Neuron (in vitro differentiated cells): ENCODE measurements at regions not wholly inside any gene's neighbourhood (a gene's known extent, or its start where the extent isn't known, plus 50 kb on each side); places are given as distances from the start of the nearest gene placed in this dataset.

Experiments used
- H2AFZ ChIP-seq: one replicate; pipeline ENCODE4 v1.6.1; 2013; ENCODE audit warnings: low read depth, mild to moderate bottlenecking, inconsistent platforms, low read length, moderate library complexity
- H3K27me3 ChIP-seq: one replicate; pipeline ENCODE4 v1.6.1; 2013; ENCODE audit warnings: low read length; ENCODE audit not compliant: insufficient read depth
- H3K36me3 ChIP-seq: one replicate; pipeline ENCODE4 v1.6.1; 2013; ENCODE audit warnings: low read length; ENCODE audit not compliant: insufficient read depth
- H3K4me1 ChIP-seq: one replicate; pipeline ENCODE4 v1.6.1; 2013; ENCODE audit warnings: low read length; ENCODE audit not compliant: insufficient read depth
- H3K4me3 ChIP-seq: 2 replicates; pipeline ENCODE4 v1.5.1; 2013; ENCODE audit warnings: mild to moderate bottlenecking, low read length, moderate library complexity
- H3K9me3 ChIP-seq: one replicate; pipeline ENCODE4 v1.6.1; 2013; ENCODE audit warnings: low read length

DNA sequence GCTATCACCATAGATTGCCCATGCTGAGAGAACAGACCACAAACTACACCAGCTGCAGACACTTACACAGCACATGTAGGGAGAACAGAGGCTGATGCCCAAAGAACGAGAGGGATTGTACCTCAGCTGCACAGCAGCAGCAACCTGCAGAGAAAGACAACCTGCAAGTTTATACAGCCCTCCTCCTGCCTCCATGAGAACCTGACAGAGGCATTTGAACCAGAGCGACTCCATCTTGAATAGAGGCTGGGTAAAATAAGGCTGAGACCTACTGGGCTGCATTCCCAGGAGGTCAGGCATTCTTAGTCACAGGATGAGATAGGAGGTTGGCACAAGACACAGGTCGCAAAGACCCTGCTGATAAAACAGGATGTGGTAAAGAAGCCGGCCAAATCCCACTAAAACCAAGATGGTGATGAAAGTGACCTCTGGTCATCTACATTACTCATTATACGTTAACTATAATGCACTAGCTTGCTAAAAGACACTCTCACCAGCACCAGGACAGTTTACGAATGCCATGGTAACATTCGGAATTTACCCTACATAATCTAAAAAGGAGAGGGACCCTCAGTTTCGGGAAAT, 262.4 kb upstream of the HMGA2 start:
- Histone ChIP-seq H3K9me3 (no peaks in the 10 kb centered on the region), H3K4me1 (peaks cover 11% of the 10 kb centered on the region), H3K36me3 (no peaks in the 10 kb centered on the region), H3K4me3 (no peak overlapping the region), H3K27me3 (no peaks in the 10 kb centered on the region), H2AFZ (no peak overlapping the region)

DNA sequence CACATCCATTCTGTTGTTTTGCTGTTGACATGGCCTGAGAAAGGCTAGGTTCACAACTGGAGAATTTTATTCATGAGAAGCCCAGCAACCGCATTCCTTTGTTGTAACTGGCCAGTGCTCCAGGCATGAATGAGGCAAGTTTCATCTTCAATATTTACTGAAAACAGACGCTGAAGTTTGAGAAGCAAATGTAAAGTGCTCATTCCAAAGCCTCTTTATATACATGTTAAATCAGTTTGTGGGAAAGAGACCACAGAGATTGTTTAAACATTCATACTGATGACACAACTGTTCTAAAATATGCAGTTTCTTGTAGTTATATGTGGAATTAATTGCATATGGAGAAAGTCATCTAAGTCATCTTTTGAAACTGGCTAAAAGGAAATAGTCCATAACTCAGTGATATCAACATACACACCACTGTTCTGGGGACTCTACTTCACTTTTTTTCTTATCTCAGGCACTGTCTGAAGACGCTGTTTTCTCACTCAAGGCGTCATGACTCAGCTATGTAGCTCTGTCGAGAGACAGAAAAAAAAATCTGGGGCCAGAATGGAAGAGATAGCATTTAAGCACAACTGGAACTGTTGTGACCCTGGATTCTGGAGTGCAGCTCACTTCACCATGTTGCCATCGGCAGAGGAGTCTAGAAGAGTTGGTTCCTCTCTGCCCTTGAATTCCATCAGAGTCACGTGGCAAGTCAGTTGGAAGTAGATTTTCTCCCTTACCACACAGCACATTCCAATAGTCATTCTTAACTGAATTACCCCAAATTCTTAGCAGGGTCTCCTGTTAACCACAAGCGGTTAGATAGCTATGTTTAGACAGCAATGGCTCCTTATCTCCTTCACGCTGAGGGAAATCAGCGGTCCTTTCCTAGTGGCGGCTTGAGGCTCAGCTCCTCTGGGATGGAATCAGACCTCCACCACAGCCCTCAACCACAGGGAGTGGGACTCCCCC, 258.4 kb upstream of the HMGA2 start:
- Histone ChIP-seq H2AFZ (no peak overlapping the region), H3K4me3 (no peak overlapping the region), H3K27me3 (no peaks in the 10 kb centered on the region), H3K36me3 (no peaks in the 10 kb centered on the region), H3K9me3 (no peaks in the 10 kb centered on the region), H3K4me1 (peaks cover 11% of the 10 kb centered on the region)

DNA sequence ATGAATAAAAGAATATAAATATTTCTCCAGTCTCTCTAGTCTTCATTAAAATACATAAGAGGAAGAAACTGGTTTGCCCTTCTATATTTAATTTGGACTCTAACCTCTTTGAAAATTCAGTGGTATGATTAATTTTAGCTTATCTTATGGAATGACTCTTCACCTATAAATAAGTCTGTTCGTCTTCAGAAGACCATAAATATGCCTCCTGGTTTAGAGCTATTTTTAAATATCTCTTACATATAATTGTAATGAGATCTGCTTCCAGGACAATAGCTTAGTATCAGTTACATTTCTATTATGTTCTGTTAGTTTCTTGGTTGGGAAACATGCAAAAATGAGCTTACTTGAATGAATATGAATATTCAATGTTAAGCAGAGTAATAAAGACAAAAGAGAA, 257.5 kb upstream of the HMGA2 start:
- Histone ChIP-seq H3K27me3 (no peaks in the 10 kb centered on the region), H3K36me3 (no peaks in the 10 kb centered on the region), H2AFZ (no peak overlapping the region), H3K9me3 (no peaks in the 10 kb centered on the region), H3K4me1 (peaks cover 11% of the 10 kb centered on the region), H3K4me3 (no peak overlapping the region)

DNA sequence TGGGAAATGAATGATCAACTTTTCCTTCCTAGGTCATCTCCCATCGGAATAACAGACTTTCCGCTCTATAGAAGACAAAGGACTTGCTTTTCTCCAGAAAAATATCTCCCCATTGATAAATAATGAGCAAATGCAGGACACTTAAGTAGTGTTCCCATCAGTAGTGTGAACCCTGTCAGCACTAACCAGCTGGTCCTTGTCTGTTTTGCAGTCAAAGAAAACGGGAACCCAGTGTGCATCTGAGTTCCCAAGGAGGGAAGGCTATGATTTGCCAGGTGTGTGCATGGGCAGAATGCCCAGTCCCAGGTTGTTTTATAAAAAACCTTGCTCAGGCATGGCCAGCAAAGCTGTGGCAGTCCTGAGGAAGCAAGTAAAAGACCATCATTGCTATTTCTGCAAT, 256.5 kb upstream of the HMGA2 start:
- Histone ChIP-seq H3K36me3 (no peaks in the 10 kb centered on the region), H3K4me1 (peaks cover 11% of the 10 kb centered on the region), H3K4me3 (no peak overlapping the region), H2AFZ (no peak overlapping the region), H3K27me3 (no peaks in the 10 kb centered on the region), H3K9me3 (no peaks in the 10 kb centered on the region)

DNA sequence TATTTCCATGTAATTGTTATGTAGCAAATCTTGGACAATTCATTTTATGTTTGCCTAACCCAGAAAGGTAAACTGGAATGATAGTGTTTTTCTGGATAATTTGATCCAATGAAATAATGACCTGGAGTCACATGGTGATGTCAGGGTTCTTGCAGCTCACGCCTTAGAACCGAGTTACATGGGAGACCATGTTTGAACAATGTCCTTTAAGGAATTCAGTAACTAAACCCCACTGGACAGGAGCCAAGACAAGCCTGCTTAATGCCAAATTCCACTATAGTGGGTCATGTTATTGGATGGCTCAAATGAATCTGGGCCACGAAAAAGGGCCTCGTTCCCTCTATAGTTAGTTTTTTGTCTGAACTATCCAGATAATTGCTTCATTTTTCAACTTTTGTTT, 255.8 kb upstream of the HMGA2 start:
- Histone ChIP-seq H3K9me3 (no peaks in the 10 kb centered on the region), H2AFZ (no peak overlapping the region), H3K36me3 (no peaks in the 10 kb centered on the region), H3K27me3 (no peaks in the 10 kb centered on the region), H3K4me3 (no peak overlapping the region), H3K4me1 (peaks cover 11% of the 10 kb centered on the region)

DNA sequence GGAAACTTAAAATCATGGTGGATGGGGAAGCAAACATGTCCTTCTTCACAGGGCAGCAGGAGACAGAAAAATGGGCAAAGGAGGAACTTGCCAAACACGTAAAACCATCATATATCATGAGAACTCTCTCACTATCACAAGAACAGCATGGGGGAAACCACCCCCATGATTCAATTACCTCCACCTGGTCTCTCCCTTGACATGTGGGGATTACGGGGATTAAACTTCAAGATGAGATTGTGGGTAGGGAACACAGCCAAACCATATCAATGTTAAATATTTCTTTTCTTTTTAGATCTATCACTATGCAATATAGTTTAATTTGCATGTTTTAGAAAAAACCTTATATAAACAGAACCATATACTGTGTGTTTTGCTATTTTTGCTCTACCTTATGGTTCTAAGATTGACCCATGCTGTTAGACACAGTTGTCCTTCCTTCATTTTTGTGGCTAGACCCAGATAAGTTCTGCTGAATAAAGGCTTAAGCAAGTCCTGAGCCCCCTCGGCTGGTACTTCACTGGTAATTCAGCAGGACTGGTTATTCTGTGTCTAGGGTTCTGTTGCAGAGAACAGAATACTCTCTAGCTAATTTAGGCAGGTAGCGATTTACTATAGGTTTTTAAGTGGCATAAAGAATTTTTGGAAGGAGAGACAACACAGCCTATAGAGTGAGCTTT, 253.7 kb upstream of the HMGA2 start:
- Histone ChIP-seq H3K36me3 (no peaks in the 10 kb centered on the region), H2AFZ (no peak overlapping the region), H3K27me3 (no peaks in the 10 kb centered on the region), H3K4me1 (peaks cover 6% of the 10 kb centered on the region), H3K4me3 (no peak overlapping the region), H3K9me3 (no peaks in the 10 kb centered on the region)

DNA sequence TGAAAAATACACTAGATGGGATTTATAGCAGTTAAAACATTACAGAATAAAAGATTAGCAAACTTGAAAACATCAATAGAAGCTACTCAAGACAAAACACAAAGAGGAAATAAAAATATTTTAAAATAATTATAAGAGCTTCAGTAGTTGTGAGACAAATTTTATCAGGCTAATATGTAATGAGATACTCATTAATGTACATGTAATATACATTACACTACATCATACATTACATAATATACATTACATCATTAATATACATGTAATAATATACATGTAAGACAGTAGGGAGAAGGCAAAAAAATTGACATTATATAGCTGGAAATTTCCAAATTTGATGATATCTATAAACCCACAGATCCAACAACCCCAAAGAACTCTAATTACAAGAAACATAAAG, 249.4 kb upstream of the HMGA2 start:
- Histone ChIP-seq H3K4me1 (no peaks in the 10 kb centered on the region), H3K4me3 (no peak overlapping the region), H3K9me3 (no peaks in the 10 kb centered on the region), H3K36me3 (no peaks in the 10 kb centered on the region), H2AFZ (no peak overlapping the region), H3K27me3 (no peaks in the 10 kb centered on the region)

DNA sequence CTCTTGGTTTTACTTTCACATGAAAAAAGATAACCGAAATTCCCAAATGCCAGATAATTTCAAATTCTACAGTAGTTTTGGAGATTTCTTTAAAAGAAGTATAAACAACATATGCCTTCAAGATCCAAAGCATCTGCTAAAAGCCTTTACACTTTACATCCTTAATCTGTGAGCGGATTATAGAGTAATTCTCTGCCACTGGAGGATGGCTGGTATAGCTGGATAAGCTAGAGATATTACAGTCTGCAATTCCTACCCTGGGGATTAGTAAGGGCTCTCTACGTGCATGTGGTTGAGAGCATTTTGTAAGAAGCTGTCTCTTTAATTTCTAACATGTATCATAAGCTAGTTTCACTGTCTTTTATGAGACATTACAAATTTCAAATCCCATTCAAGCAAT, 240.3 kb upstream of the HMGA2 start:
- Histone ChIP-seq H3K36me3 (no peaks in the 10 kb centered on the region), H3K9me3 (no peaks in the 10 kb centered on the region)

DNA sequence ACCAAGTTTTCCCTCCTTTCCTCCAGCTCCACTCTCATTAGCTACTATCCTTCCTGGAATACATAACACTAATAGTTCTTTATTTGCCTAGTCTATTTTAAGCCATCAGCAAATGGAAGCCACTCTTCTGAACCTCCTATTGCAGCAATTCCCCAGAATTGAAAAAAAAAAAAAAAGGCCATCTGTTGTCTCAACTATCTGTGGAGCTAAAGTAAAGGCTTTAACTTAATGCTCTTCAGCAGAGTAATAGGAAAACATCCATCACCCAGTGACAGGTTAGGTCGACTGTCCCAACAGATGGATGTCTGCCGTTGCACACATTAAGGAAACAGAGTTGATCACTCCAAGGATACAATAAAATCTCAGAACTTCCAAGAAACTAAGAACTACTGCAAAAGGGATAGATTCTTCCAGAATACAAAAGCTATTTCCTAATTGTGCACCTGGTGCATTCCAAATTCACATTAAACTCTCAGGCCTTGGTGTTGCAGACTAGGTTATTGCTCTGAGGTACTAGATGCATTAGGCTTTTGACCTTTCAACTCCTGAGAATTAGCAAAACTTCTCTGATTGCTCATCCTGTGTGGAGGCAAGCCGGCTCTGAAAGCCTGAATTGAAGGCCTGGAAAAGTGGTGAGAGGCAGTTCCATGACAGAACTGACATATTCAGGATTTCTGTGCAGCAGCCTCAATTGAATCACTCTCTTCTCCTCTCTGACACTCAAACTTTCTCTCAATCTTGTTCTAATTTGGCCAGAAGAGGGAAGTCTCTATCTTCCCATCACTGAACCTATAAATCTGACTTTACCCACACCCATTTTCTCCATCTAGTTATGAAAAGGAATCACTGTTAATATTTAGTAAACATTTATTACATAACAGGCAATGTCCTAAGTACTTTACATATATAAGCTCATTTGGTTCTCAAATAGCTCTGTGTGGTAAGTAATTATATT, 238.4 kb upstream of the HMGA2 start:
- no peaks in the 10 kb centered on the region for H3K4me1 ChIP-seq
- no peak overlapping the region for H3K4me3 ChIP-seq
- peak overlapping the region; percentile 30 for H2AFZ ChIP-seq
- H3K36me3 ChIP-seq: no peaks in the 10 kb centered on the region
- H3K27me3 ChIP-seq: no peaks in the 10 kb centered on the region
- no peaks in the 10 kb centered on the region for H3K9me3 ChIP-seq

More for the DNA sequence above, 240.3 kb upstream of the HMGA2 start:
- Histone ChIP-seq H2AFZ (no peak overlapping the region), H3K4me1 (no peaks in the 10 kb centered on the region), H3K4me3 (no peak overlapping the region), H3K27me3 (no peaks in the 10 kb centered on the region)

DNA sequence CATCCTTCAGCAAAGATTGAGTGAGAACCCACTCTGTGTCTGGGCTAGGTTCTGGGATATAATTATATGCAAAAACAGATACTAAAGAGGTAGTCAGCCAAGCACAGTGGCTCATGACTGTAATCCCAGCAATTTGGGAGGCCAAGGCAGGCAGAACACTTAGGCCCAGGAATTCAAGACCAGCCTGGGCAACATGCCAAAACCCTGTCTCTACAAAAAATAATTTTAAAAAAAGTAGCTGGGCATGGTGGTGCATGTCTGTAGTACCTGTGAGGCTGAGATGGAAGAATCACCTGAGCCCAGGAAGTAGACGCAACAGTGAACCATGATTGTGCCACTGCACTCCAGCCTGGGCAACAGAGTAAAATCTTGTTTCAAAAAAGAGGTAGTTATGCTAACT, 237.5 kb upstream of the HMGA2 start:
- no peaks in the 10 kb centered on the region for H3K4me1 ChIP-seq
- H3K36me3 ChIP-seq: no peaks in the 10 kb centered on the region
- H3K4me3 ChIP-seq: no peak overlapping the region
- no peak overlapping the region for H2AFZ ChIP-seq
- H3K9me3 ChIP-seq: no peaks in the 10 kb centered on the region
- no peaks in the 10 kb centered on the region for H3K27me3 ChIP-seq

DNA sequence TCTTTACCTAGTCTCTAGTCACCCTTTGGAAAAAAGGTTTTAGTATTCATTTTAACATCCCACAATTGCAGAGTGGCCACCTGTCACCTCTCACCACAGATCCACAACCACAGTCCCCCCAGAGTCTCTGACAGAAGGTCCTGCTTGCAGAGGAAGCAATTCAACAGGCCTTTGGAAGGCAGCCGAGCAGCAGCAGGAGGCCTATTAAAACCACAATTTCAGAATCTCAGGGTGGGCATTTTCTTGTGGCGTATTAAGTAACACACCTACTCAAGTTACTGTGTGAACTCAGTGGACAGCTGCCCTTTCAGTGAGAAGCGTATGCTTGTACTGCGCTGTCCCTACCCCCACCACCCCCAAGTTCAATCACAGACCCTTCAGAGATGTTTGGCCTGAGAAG, 234.0 kb upstream of the HMGA2 start:
- Histone ChIP-seq H2AFZ (no peak overlapping the region), H3K36me3 (no peaks in the 10 kb centered on the region), H3K27me3 (no peaks in the 10 kb centered on the region), H3K9me3 (no peaks in the 10 kb centered on the region), H3K4me1 (peaks cover 4% of the 10 kb centered on the region), H3K4me3 (no peak overlapping the region)

DNA sequence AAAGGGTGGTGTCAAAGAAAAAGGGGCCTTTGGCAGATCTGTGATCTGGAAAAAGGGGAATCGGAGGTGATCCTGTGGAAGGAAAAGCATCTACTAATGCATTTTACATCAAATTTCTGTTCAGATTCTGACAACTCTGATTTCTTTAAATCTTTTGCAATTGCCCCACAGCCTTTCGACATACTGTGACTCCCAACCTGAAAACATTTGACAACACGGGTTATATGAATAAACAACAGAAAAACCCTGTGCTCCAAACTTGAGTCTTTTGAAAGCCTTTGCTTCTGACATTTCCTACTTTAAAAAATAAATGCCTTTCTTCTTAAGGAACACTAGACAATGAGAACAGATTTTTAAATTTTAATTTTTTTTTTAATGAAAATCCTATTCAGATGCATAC, 231.9 kb upstream of the HMGA2 start:
- Histone ChIP-seq H3K36me3 (no peaks in the 10 kb centered on the region), H3K4me3 (no peak overlapping the region), H3K4me1 (peaks cover 4% of the 10 kb centered on the region), H3K27me3 (no peaks in the 10 kb centered on the region), H2AFZ (peak overlapping the region; percentile 41), H3K9me3 (no peaks in the 10 kb centered on the region)
